NOMO-1 (cell line): ENCODE measurements at regions not wholly inside any gene's neighbourhood (a gene's known extent, or its start where the extent isn't known, plus 50 kb on each side); places are given as distances from the start of the nearest gene placed in this dataset.

ENCODE experiments used
- DNase-seq, 2 experiments: peaks; one replicate each; lab custom pipeline; 2025; ENCODE audit not compliant: unreplicated experiment in 2 of 2; lab: John Stamatoyannopoulos, UW

DNA sequence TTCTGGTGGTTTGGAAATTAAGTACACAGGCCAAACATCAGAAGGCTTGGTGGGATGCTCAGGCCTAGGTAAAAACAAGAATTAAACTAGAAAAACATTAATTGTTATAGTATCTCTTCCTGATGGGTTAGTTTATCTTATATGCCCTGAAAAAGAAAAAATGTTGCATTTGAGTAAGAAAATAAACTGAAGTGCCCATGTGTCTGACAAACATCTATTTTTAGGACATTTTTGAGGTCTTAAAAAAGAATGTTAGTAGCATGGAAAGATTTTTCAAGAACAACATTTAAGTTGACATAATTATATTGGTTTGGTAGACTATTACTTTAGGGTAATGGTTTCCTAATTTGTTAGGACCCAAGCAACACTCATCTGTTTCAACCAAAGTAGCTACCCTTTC, 140.1 kb upstream of the RND3 start:
- DNase-seq = no peak

DNA sequence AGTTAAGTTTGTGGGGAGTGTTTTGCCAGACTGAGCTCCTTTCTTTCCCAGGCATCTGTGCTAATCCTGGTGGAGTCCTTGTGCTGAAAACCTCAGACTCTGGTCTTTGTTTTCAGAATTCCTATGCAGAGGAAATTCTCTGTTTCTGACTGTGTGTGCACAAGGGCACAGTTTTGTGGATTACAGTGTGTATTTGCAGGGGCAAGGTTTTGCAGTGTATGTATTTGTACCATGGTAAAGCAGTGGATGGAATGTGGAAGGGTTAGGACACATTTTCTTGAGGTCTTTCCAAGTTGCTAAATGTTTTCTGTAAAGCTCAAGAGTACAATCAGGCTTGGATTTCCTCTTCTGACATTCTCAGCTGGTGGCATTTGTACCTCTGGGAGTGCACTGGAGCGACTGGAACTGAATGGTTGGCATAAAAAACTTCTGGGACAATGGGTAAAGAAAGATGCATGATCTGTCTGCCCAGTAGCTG, 139.5 kb upstream of the RND3 start:
- DNase-seq = no peak

DNA sequence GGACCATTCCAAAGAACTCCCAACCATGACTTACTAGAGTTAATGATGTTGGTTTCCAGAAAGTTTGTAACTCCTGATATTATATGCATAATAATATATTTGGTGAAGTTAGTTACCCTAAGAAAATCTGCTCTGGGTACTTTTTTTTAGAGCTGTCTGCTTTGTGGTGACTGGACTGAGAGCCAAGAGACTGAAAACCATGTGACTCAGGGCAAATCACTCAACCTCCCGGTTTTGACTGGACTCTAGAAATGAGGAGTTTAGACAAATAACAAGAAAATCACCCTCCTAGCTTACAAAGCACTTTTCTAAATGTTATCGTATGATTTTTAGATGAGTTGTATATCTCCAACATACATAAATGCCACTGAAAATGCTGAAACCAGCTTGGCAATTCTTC, 138.3 kb upstream of the RND3 start:
- no peak for DNase-seq

DNA sequence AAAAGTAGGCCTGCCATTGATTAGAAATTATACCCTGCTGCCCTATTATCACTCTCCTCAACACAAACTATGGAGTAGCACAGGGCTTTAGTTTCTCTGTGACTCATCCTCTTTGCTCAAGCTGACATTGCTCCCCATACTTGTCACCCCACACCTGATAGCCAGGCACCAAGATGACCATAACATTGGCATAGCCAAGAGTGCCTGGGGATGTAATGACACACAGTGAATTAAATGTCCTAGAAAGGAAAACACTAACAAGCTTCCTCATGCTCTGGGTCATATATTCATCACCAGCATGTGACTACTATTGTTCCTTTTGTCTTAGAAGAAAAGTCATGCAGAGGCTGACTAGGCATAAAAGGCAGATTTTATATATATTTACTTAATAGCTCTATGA, 137.8 kb upstream of the RND3 start:
- DNase-seq = no peak

GRCh38 chr2:150624001-150624401, 136.5 kb upstream of the RND3 start:
- DNase-seq = no peak

DNA sequence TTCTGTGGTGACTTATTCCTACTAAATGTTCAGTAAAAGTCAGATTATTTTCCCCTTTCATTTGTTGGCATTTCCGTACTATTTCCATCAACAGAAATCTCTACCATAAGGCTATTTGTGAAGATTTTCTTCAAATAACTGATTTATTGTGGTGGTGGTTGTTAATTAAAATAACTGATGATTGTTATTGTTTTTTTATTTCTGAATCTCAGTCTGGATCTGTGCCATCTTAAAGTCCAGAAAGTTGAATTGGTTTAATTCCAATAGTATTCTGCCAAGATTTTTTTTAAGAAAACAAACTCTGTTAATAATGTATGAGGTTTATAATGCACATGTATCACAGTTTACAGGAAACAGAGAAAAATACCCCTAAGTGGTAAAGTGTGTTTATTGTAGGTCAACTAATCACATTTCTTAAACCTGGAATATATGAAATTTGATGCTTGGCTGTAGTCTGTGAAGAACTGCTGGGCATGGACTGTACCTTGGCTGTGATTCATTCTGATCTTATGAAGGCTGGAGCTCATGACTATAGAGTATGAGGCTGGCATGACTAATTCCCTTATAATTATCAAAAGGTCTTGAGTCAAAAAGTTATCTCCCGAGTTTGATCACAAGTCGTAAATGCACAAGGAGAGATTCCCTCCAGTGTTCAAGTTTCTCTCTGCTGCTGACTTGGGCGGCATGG, 134.2 kb upstream of the RND3 start:
- DNase-seq = no peak

DNA sequence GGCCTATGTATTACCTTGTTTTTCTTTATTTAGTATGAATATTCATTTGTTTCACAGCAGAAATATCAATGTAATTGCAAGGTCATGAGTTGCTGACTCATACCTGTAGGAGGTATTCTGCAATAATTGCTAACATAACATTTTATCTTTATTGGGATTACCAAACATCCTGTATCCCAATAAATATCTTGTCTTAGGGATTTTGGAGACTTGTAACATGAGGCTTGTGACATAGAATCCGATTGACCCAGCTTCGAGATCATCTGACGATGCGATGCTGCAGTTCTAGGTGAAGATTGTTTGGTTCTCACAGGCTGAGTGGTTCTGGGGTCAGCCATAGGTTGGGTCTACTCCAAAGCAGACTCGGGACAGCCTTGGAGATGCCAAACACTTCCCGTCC, 133.4 kb upstream of the RND3 start:
- no peak for DNase-seq

GRCh38 chr2:150620416-150620815, 132.9 kb upstream of the RND3 start:
- DNase-seq = no peak

DNA sequence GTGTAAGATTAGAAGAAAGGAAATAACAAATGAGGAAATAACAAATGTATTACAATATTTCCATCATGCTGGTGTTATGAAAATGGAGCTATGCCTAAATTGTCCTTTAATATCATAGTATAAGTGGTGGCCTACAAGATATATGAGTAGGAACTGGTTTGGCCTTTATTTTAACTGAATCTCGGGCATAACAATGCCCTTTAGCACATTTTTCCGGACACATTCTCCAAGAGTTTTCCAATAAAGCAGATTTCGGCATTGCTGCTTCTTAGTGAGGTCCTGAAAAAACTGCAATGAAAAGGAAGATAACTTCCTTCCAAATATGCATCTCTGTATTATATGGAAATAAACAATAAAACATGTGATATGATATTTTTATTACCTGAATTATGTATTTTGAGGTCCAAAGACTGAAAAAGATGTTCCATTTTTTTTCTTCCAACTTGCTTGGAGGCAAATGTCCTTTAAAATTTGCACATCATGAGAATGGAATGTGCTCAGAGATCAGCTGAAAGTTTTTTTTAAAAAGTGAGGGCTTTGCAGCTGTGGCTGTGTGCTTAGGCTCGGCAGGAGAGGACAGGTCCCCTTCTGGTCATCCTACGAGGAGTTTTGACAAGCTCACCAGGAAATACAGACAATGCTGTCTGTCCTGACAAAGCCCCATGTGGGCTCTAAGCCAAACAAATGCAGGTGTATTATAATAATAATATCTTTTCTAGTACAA, 132.3 kb upstream of the RND3 start:
- no peak for DNase-seq

GRCh38 chr2:150618245-150618895, 130.9 kb upstream of the RND3 start:
- DNase-seq = no peak

- no peak for DNase-seq
Measured at GRCh38 chr2:150617351-150617978, 130.0 kb upstream of the RND3 start.

- no peak for DNase-seq
Measured at GRCh38 chr2:150612957-150613710, 125.7 kb upstream of the RND3 start.

- no peak for DNase-seq
Measured at GRCh38 chr2:150610670-150611279, 123.3 kb upstream of the RND3 start.

GRCh38 chr2:150609831-150610582, 122.5 kb upstream of the RND3 start:
- no peak for DNase-seq

DNA sequence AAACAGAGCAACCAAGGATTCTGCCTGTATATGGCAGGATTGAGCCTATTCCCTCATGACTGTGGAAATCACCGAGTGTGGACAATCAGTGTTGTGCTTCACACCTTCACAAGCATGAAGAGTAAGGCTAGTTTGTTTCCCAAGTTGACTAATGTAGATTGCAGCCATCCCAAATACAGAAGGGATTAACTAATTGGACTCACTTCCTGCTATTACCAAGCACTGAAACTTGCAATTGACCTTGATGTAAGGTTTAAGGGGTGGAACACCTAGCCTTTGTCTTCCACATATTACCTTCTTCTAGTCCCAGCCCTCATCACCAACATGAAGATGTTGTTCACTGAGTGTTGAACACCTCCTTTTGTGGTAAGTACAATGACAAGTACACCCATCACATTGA, 120.9 kb upstream of the RND3 start:
- no peak for DNase-seq

- DNase-seq = no peak
Measured at GRCh38 chr2:150607390-150607811, 119.9 kb upstream of the RND3 start.

DNA sequence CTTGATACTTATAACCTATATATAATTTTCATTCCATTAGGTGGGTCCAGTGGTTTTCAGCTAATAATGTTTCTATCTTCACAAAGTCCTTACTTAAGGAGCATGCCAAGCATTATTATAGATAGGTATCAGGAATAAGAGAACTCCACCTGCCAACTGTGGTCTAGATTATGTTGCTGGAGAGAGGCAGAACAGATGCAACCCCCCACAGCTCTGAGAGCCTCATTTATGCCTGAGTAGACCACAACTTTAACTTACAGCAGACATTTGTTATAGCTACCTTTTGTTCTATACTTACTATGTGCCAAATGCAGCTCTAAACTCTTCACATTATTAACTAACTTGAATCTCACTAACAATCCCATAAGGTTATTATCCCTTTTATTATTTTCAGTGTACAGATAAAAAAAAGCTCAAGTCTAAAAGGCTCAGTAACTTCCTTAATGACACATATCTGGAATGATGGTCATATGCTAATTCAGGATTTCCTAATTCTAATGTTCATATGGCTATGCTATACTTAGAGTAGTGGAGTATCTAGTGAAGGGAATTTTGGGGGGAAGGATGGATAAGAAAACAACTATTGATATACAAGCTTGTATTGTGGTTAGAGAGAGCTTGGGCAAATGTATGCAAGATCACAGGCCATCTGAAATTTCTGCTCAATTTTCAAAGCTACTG, 119.1 kb upstream of the RND3 start:
- DNase-seq = no peak

- no peak for DNase-seq
Measured at GRCh38 chr2:150605664-150606063, 118.2 kb upstream of the RND3 start.
